ENCODE measurements at regions not wholly inside any gene's neighbourhood (a gene's known extent, or its start where the extent isn't known, plus 50 kb on each side); places are given as distances from the start of the nearest gene placed in this dataset.
"Not testable (repeated sequence)": the region's sequence is repeated elsewhere in the genome, so short reads cannot be mapped to it uniquely, and the experiment has no call there.

DNA sequence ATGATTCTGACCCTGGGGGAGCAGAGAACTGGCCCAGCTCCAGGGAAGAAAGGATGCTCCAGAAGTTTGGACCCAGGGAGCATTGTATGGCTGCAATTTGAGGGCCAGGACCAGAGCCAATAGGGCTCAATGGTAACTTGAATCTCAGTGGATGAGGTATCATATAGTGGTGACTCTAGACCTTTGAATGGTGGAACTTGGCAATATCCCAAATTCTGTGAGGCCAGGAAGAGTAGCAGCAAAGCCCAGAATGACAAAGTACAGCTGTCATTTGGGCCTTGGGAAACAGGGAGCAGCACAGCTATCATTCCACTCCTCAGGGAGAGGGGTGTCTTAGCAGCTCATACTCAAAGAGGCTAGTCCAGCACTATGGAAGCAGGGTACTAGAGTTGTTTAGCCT lies 332.9 kb upstream of the RBMS1 start:
- Mint-ChIP-seq H3K4me3 (no peak overlapping the region), H3K4me1 (no peaks in the 10 kb centered on the region), H3K36me3 (peaks cover 3 to 5% of the 10 kb centered on the region in 2 donors), H3K27ac (no peak overlapping the region), H3K9me3 (peaks cover 24 to 32% of the 10 kb centered on the region in 2 donors), H3K27me3 (peaks cover 3 to 6% of the 10 kb centered on the region in 2 donors)
- no peak for DNase-seq
- ATAC-seq (replicated peaks), result no peak

- H3K4me3 Mint-ChIP-seq, result no peak overlapping the region
- no peak overlapping the region for H3K27ac Mint-ChIP-seq
- no peaks in the 10 kb centered on the region for H3K27me3 Mint-ChIP-seq
- peaks cover 15 to 26% of the 10 kb centered on the region in 2 donors for H3K9me3 Mint-ChIP-seq
- peaks cover 3 to 5% of the 10 kb centered on the region in 2 donors for H3K36me3 Mint-ChIP-seq
- ATAC-seq (replicated peaks), result no peak
- no peak for DNase-seq
- H3K4me1 Mint-ChIP-seq, result no peaks in the 10 kb centered on the region
These were observed 332.2 kb upstream of the TANK start for GRCh38 chr2:160828076-160828475.

GRCh38 chr2:160832381-160832780 lies 327.8 kb upstream of the TANK start:
- DNase-seq; H3K27me3 Mint-ChIP-seq; H3K27ac Mint-ChIP-seq; H3K9me3 Mint-ChIP-seq; H3K4me1 Mint-ChIP-seq; H3K36me3 Mint-ChIP-seq; ATAC-seq (replicated peaks); H3K4me3 Mint-ChIP-seq: not testable (repeated sequence)

GRCh38 chr2:160835166-160835565 lies 325.1 kb upstream of the TANK start:
- DNase-seq (no peak), ATAC-seq (replicated peaks) (no peak)
- Mint-ChIP-seq H3K36me3 (no peaks in the 10 kb centered on the region), H3K27ac (no peak overlapping the region), H3K9me3 (peaks cover 0 to 2% of the 10 kb centered on the region in 2 donors), H3K27me3 (peaks cover 0 to 6% of the 10 kb centered on the region in 2 donors), H3K4me3 (no peak overlapping the region), H3K4me1 (no peaks in the 10 kb centered on the region)

DNA sequence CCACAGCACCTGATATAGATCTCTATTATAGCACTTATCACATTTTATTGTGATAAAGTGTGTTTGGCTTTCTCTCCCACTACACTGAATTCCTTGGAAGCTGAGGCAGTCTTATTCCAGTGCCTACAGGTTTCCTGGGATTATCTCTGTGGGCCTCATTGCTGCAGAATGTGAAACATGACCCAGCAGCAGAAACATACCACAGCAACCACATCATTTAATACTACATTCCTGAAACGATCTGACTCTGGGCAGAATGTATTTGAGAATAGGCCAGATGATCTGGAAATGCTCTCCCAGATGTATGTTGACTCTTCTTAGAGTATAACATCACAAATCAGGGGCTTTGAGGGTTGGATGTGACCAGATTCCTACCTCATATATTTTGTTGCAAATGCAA lies 323.5 kb upstream of the TANK start:
- H3K4me3 Mint-ChIP-seq, result no peak overlapping the region
- DNase-seq, result no peak
- H3K27ac Mint-ChIP-seq, result no peak overlapping the region
- peaks cover 0 to 6% of the 10 kb centered on the region in 2 donors for H3K27me3 Mint-ChIP-seq
- ATAC-seq (replicated peaks), result no peak
- no peaks in the 10 kb centered on the region for H3K36me3 Mint-ChIP-seq
- H3K9me3 Mint-ChIP-seq, result no peaks in the 10 kb centered on the region
- no peaks in the 10 kb centered on the region for H3K4me1 Mint-ChIP-seq

DNA sequence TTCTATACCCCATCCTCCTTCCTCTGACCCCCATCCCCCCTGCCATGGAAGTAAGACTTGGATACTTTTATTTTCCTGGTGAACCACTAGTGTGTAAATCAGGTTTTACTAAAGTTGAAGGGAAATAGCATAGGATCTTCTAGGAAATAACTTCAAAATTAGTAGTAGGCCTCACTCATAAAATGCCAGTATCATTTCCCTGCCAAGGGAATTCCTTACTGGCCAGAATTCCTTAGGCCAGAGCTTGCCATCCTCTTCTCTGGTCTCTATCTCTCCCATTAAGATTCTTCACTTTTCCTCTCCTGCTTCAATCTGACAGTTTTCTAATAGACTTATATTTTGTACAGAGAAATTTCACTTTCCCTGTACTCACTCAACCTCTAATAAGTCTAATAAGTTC lies 322.8 kb upstream of the TANK start:
- no peak overlapping the region for H3K27ac Mint-ChIP-seq
- DNase-seq (no peak), ATAC-seq (replicated peaks) (no peak)
- no peak overlapping the region for H3K4me3 Mint-ChIP-seq
- peaks cover 0 to under 1% of the 10 kb centered on the region in 2 donors for H3K9me3 Mint-ChIP-seq
- H3K27me3 Mint-ChIP-seq, result peaks cover 0 to 6% of the 10 kb centered on the region in 2 donors
- H3K4me1 Mint-ChIP-seq, result no peaks in the 10 kb centered on the region
- H3K36me3 Mint-ChIP-seq, result no peaks in the 10 kb centered on the region

GRCh38 chr2:160838147-160838546 lies 322.1 kb upstream of the TANK start:
- Mint-ChIP-seq H3K27me3 (peaks cover 0 to 6% of the 10 kb centered on the region in 2 donors), H3K9me3 (peaks cover under 1 to 3% of the 10 kb centered on the region in 2 donors)

DNA sequence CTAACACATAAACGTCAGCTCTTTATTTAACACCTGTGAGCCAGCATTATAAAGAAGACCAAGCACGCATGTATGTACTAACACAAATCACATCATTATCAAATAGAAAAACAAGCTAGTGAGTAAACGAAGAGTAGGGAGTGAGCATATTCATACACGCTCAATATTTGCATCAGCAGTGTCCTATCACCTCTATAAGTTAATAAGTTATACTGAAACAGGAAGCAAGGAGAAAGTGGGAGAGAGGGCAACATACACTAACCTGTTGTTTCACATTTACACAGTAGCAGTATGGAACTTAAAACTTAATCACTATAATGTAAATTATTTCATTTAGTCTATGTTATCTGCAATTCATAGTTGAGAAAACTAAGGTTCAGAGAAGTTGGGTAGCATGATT lies 321.5 kb upstream of the TANK start:
- Mint-ChIP-seq H3K9me3 (peaks cover 5 to 8% of the 10 kb centered on the region in 2 donors), H3K4me3 (no peak overlapping the region), H3K36me3 (no peaks in the 10 kb centered on the region), H3K4me1 (no peaks in the 10 kb centered on the region), H3K27ac (no peak overlapping the region), H3K27me3 (peaks cover 0 to 6% of the 10 kb centered on the region in 2 donors)
- no peak for DNase-seq
- ATAC-seq (replicated peaks), result no peak

More at GRCh38 chr2:160838147-160838546, 322.1 kb upstream of the TANK start:
- Mint-ChIP-seq H3K4me3 (no peak overlapping the region), H3K4me1 (no peaks in the 10 kb centered on the region), H3K27ac (no peak overlapping the region), H3K36me3 (no peaks in the 10 kb centered on the region)
- ATAC-seq (replicated peaks), result no peak
- no peak for DNase-seq

DNA sequence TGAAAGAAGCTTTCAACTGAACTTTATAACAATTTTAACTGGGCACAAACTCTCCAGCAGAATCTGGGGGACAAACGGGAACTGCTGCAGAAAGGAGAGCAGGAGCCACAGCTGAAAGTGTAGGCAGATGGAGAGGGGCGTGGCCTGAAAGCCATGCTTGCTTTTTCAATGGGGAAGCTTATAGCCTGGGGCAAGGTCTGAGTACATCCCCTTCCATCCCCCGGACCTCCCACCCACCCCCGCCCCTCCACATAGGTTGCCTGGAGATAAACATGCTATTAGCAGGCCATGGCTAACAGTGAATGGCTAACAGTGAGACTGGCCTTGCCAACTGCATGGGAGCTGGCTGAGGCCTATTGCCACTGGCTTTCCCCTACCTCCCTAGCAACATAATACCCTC lies 317.9 kb upstream of the TANK start:
- no peak for ATAC-seq (replicated peaks)
- Mint-ChIP-seq H3K27ac (no peak overlapping the region), H3K9me3 (peaks cover 6 to 13% of the 10 kb centered on the region in 2 donors), H3K4me1 (no peaks in the 10 kb centered on the region), H3K4me3 (no peak overlapping the region), H3K27me3 (peaks cover 0 to 5% of the 10 kb centered on the region in 2 donors), H3K36me3 (no peaks in the 10 kb centered on the region)
- DNase-seq, result no peak

GRCh38 chr2:160859096-160859495 lies 301.1 kb upstream of the TANK start:
- no peak overlapping the region for H3K4me3 Mint-ChIP-seq
- H3K27ac Mint-ChIP-seq, result no peak overlapping the region
- H3K9me3 Mint-ChIP-seq, result no peaks in the 10 kb centered on the region
- no peak for ATAC-seq (replicated peaks)
- H3K36me3 Mint-ChIP-seq, result no peaks in the 10 kb centered on the region
- peaks cover 0 to 7% of the 10 kb centered on the region in 2 donors for H3K27me3 Mint-ChIP-seq
- no peak for DNase-seq
- H3K4me1 Mint-ChIP-seq, result no peaks in the 10 kb centered on the region

- Mint-ChIP-seq H3K9me3 (no peaks in the 10 kb centered on the region), H3K4me3 (no peak overlapping the region), H3K4me1 (no peaks in the 10 kb centered on the region), H3K27me3 (peaks cover 0 to 7% of the 10 kb centered on the region in 2 donors), H3K27ac (no peak overlapping the region), H3K36me3 (no peaks in the 10 kb centered on the region)
- ATAC-seq (replicated peaks) (no peak), DNase-seq (no peak)
These were observed 298.0 kb upstream of the TANK start for GRCh38 chr2:160862226-160862625.

- Mint-ChIP-seq H3K27me3 (peaks cover 5 to 6% of the 10 kb centered on the region in 2 donors), H3K27ac (no peak overlapping the region), H3K4me3 (no peak overlapping the region)
These were observed 291.3 kb upstream of the TANK start for GRCh38 chr2:160868891-160869290.

GRCh38 chr2:160869411-160869810 lies 290.8 kb upstream of the TANK start:
- Mint-ChIP-seq H3K36me3 (no peaks in the 10 kb centered on the region), H3K27me3 (peaks cover 5 to 6% of the 10 kb centered on the region in 2 donors), H3K4me3 (no peak overlapping the region), H3K4me1 (no peaks in the 10 kb centered on the region), H3K9me3 (no peaks in the 10 kb centered on the region), H3K27ac (no peak overlapping the region)
- ATAC-seq (replicated peaks) (no peak), DNase-seq (no peak)

More at GRCh38 chr2:160868891-160869290, 291.3 kb upstream of the TANK start:
- no peak for ATAC-seq (replicated peaks)
- Mint-ChIP-seq H3K4me1 (no peaks in the 10 kb centered on the region), H3K9me3 (no peaks in the 10 kb centered on the region), H3K36me3 (no peaks in the 10 kb centered on the region)
- no peak for DNase-seq

- Mint-ChIP-seq H3K27me3 (peaks cover 5 to 6% of the 10 kb centered on the region in 2 donors), H3K27ac (no peak overlapping the region), H3K4me3 (no peak overlapping the region), H3K36me3 (no peaks in the 10 kb centered on the region), H3K9me3 (peaks cover 0 to under 1% of the 10 kb centered on the region in 2 donors), H3K4me1 (no peaks in the 10 kb centered on the region)
- ATAC-seq (replicated peaks) (no peak), DNase-seq (no peak)
These were observed 289.3 kb upstream of the TANK start for GRCh38 chr2:160870729-160871465.

- DNase-seq, result no peak
- H3K4me3 Mint-ChIP-seq, result no peak overlapping the region
- H3K36me3 Mint-ChIP-seq, result no peaks in the 10 kb centered on the region
- H3K27ac Mint-ChIP-seq, result no peak overlapping the region
- H3K4me1 Mint-ChIP-seq, result no peaks in the 10 kb centered on the region
- peaks cover 5 to 6% of the 10 kb centered on the region in 2 donors for H3K27me3 Mint-ChIP-seq
- no peak for ATAC-seq (replicated peaks)
- H3K9me3 Mint-ChIP-seq, result peaks cover 0 to 1% of the 10 kb centered on the region in 2 donors
These were observed 288.3 kb upstream of the TANK start for GRCh38 chr2:160871953-160872352.
